Type B pancreatic cell (in vitro differentiated cells): ENCODE measurements at regions not wholly inside any gene's neighbourhood (a gene's known extent, or its start where the extent isn't known, plus 50 kb on each side); places are given as distances from the start of the nearest gene placed in this dataset.
"Not testable (repeated sequence)": the region's sequence is repeated elsewhere in the genome, so short reads cannot be mapped to it uniquely, and the experiment has no call there.

Experiments used
- DNase-seq: peaks from one replicate; pipeline ENCODE4 v3.0.0; 2021; ENCODE audit warnings: mixed read lengths; ENCODE audit not compliant: unreplicated experiment; ENCODE audit errors: extremely low spot score
- H3K27ac Mint-ChIP-seq: 2 replicates; pipeline ENCODE4 v1.8.0; 2021; ENCODE audit warnings: mild to moderate bottlenecking, mixed read lengths
- H3K27me3 Mint-ChIP-seq: 2 replicates; pipeline ENCODE4 v1.8.0; 2021; ENCODE audit warnings: mixed read lengths
- H3K36me3 Mint-ChIP-seq: 2 replicates; pipeline ENCODE4 v1.8.0; 2021; ENCODE audit warnings: mixed read lengths
- H3K4me1 Mint-ChIP-seq: one replicate; pipeline ENCODE4 v1.8.0; 2021; ENCODE audit warnings: mixed read lengths; ENCODE audit not compliant: unreplicated experiment
- H3K4me3 Mint-ChIP-seq: 2 replicates; pipeline ENCODE4 v1.8.0; 2021; ENCODE audit warnings: mild to moderate bottlenecking, mixed read lengths
- H3K9me3 Mint-ChIP-seq: 2 replicates; pipeline ENCODE4 v1.8.0; 2021; ENCODE audit warnings: mixed read lengths
- CTCF ChIP-seq: fragments of 200-600 bp; sonication (generic); conservative IDR thresholded peaks from 2 replicates; pipeline ENCODE4 v1.5.0; 2021; ENCODE audit warnings: antibody characterized with exemption, mild to moderate bottlenecking

DNA sequence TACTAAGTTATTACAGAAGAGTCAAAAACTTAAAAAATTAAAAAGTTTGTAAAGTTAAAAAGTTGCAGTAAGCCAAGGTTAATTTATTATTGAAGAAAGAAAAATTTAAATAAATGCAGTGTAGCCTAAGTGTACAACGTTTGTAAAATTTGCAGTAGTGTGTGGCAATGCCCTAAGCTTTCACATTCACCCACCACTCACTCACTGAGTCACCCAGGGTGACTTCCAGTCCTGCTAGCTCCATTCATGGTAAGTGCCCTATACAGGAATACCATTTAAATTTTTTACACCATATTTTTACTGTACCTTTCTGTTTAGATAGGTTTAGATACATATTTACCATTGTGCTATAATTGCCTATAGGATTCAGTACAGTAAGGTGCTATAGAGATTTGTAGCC is 88.6 kb downstream of the CTH start:
- H3K36me3 Mint-ChIP-seq: no peaks in the 10 kb centered on the region
- TF ChIP-seq CTCF: no peak
- H3K9me3 Mint-ChIP-seq: no peaks in the 10 kb centered on the region
- DNase-seq: no peak
- no peaks in the 10 kb centered on the region for H3K27me3 Mint-ChIP-seq
- no peaks in the 10 kb centered on the region for H3K4me1 Mint-ChIP-seq
- no peak overlapping the region for H3K27ac Mint-ChIP-seq
- H3K4me3 Mint-ChIP-seq: no peak overlapping the region

- no peak overlapping the region for H3K27ac Mint-ChIP-seq
- no peaks in the 10 kb centered on the region for H3K9me3 Mint-ChIP-seq
- H3K4me3 Mint-ChIP-seq: no peak overlapping the region
- H3K27me3 Mint-ChIP-seq: no peaks in the 10 kb centered on the region
- H3K36me3 Mint-ChIP-seq: no peaks in the 10 kb centered on the region
- no peak for DNase-seq
- H3K4me1 Mint-ChIP-seq: no peaks in the 10 kb centered on the region
- TF ChIP-seq CTCF: no peak
Observed at GRCh38 chr1:70503358-70503757, 92.3 kb downstream of the CTH start.

GRCh38 chr1:70504176-70504820 is 93.2 kb downstream of the CTH start:
- Mint-ChIP-seq H3K4me3 (no peak overlapping the region), H3K27me3 (no peaks in the 10 kb centered on the region), H3K9me3 (no peaks in the 10 kb centered on the region), H3K36me3 (no peaks in the 10 kb centered on the region), H3K4me1 (no peaks in the 10 kb centered on the region), H3K27ac (no peak overlapping the region)
- no peak for DNase-seq
- TF ChIP-seq CTCF: no peak

DNA sequence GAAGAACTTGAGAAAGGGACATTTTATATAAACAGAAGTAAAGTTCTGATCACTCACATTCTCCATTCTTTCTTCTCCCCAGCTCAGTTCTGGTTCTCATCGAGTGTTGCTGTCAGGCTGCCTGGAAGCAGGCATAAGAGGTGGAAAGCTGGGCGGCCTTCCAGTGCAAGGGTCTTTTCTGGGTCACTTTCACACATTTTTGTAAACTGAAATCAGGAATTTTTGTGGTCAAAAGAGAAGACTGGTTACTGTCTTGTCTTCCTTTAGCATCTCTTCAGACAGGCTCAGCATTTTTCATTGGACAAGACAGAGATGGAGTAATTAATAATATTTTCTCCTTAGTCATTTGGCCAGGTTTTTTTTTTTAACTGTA is 93.7 kb downstream of the CTH start:
- no peak overlapping the region for H3K27ac Mint-ChIP-seq
- H3K9me3 Mint-ChIP-seq: no peaks in the 10 kb centered on the region
- peaks cover under 1% of the 10 kb centered on the region for H3K4me1 Mint-ChIP-seq
- H3K27me3 Mint-ChIP-seq: no peaks in the 10 kb centered on the region
- no peak for DNase-seq
- H3K36me3 Mint-ChIP-seq: no peaks in the 10 kb centered on the region
- no peak for TF ChIP-seq CTCF
- H3K4me3 Mint-ChIP-seq: no peak overlapping the region

DNA sequence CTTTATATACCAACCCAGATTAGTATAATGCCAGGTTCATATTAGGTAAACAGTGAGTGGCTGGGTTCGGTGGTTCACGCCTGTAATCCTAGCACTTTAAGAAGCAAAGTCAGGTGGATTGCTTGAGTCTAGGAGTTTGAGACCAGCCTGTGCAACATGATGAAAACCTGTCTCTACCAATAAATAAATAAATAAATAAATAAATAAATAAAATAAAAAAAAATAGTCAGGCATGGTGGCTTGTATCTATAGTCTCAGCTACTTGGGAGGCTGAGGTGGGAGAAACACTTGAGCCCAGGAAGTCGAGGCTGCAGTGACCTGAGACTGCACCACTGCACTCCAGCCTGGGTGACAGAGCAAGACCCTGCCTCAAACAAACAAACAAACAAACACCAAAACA is 96.9 kb downstream of the CTH start:
- H3K36me3 Mint-ChIP-seq, H3K27ac Mint-ChIP-seq, H3K4me3 Mint-ChIP-seq, H3K4me1 Mint-ChIP-seq, H3K9me3 Mint-ChIP-seq, H3K27me3 Mint-ChIP-seq, DNase-seq: not testable (repeated sequence)

GRCh38 chr1:70509996-70510876 is 99.2 kb downstream of the CTH start:
- Mint-ChIP-seq H3K27me3 (peaks cover 3% of the 10 kb centered on the region), H3K36me3 (no peaks in the 10 kb centered on the region), H3K4me3 (no peak overlapping the region), H3K4me1 (peaks cover 4% of the 10 kb centered on the region), H3K27ac (no peak overlapping the region), H3K9me3 (no peaks in the 10 kb centered on the region)
- peak; percentile 86 for TF ChIP-seq CTCF
- no peak for DNase-seq
